Stimulated activated CD8-positive, alpha-beta memory T cell treated with anti-CD3 and anti-CD28 coated beads, Interleukin-2, amount 100 ng/mL, for 1 hour (primary cell): ENCODE measurements at regions not wholly inside any gene's neighbourhood (a gene's known extent, or its start where the extent isn't known, plus 50 kb on each side); places are given as distances from the start of the nearest gene placed in this dataset.

Experiments used
- DNase-seq, 2 donors: peaks; one replicate each; pipeline ENCODE4 v3.0.0-alpha.2; 2020; ENCODE audit warnings: low read depth in 2 of 2

DNA sequence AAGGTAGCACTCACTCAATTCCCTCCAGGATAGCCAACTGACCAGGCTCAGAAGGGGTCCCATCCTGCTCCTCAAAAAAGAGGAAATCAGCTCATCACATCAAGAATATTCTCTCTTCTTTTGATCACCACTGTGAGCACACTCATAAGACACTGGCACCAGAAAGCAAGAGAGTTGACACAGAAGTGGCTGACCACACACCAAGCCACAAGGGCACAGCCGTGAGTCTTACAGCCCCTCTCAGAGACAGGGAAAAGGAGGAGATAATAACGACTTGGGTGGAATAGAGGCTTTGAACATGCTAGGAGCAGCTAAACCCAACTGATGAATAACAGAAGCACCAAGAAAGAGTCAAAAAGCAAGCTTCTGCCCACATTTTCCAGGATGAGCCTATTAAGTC lies 249.1 kb upstream of the PREP start:
- no peak for DNase-seq

- no peak for DNase-seq
Measured at GRCh38 chr6:105650347-105650746, 247.5 kb upstream of the PREP start.

GRCh38 chr6:105649192-105649591 lies 246.3 kb upstream of the PREP start:
- DNase-seq, result no peak

DNA sequence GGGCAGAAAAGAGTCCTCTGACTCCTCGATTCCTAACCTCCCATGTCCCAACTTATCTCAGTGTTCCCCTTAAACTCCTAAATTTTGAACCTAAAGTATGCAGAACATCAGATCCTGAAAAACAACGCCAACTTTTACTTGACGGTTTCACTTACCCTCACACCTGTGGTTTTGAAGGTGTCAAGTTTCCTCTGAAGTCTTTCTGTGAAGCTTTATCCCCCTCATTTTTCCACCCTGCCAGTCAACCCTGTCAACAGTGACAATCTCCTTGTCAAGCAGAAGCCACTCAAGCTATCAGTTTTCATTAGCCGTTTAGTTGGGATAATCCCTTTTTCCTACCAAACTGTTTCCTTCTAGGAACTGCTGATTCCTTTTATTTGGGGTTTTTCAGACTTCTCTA lies 245.4 kb upstream of the PREP start:
- DNase-seq, result no peak

DNA sequence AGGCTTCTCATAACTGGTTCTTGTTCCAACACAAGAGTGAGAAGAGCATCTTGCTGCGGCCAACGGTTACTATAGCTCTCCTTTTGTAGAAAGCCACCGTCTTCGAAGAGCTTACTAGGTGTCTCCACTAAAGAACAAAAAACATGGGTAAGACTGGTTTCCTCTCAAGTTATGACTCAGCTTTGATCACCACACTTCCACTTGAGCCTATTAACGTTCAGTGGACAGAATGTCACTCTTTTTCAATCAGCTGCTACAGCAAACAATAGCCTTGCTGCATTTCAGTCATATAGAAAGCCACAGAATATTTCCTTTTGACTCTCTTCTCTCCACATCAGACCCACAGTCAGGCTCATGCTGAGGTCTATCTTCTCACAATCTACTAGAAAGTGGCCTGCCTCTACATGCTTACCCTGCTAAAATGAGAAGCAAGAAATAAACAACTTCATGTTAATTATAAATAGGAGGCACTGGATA lies 243.5 kb upstream of the PREP start:
- DNase-seq, result no peak

DNA sequence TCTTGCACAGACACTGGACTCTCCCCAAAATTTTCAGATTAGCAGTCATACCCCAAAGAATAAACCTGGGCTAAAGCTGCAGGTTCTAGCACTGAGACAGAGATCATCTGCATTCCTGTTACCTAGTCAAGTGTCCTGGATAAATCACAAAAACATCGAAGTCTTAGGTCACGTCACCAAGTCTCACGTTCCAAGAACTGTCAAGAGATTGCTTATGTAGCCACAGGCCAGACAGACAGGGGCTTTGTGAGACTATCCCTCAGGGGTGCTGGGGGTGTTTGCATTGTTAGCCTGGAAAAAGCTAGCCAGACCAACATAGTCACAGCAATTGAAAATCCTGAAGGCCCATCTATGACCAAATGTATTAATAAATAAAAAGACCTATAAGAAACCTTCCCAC lies 243.1 kb upstream of the PREP start:
- no peak for DNase-seq

GRCh38 chr6:105645156-105645555 lies 242.3 kb upstream of the PREP start:
- no peak for DNase-seq

DNA sequence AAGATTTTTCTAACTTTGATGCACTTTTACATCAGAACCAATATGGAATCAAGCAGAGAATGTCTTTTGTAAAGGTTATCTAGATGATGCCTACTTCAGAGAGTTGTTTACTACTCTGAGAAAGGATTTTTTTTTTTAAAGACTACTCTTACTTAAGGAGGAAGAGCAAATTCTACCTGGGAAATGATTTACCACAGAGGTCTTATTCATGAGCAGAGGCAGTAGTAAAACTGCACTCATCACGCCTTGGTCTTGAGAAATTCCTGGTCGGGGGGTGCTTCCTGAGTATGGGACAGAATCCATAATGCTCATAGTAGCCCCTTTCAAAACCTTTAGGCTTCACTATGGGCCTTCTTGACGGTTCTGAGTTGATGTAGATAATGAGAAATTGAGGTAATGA lies 241.8 kb upstream of the PREP start:
- no peak for DNase-seq

GRCh38 chr6:105644073-105644489 lies 241.2 kb upstream of the PREP start:
- DNase-seq, result no peak

DNA sequence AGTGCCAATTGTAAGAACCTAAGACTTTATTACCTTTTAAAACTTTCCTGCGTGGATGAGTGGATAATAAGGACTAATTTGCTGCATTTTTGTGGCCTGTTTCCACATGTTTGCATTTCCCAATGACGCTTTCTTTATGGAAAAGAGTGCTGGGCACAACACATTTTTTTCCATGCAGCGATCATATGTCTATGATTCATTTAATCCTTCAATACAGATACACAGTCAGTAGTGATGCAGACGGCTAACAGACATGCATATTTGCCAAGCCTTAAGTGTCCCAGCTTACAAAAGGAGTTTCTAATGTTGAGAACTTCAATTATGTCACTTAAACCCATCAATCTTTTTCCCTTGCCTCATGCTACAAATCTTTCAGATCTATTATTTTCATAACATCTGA lies 239.8 kb upstream of the PREP start:
- DNase-seq, result no peak

- no peak for DNase-seq
Measured at GRCh38 chr6:105641504-105641903, 238.6 kb upstream of the PREP start.

GRCh38 chr6:105639124-105639523 lies 236.2 kb upstream of the PREP start:
- no peak for DNase-seq

DNA sequence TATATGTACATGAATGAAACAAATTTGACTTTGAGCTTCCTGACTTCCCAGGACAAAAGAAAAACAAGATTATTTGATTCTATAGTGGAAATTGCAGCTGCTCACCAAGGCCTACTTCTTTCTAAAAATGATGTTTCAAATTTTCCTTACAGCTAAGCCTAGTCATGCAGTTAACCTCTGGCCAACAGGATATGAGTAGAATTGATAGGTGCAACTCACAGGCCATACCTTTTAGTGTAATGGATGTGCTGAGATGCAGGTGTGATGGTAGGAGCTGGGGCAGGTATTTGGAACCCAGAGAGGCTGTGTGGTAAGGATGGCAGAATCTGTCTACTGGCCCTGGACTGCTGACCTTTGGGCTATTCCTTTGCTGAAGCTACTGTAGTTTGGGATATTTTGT lies 230.9 kb upstream of the PREP start:
- DNase-seq, result no peak

DNA sequence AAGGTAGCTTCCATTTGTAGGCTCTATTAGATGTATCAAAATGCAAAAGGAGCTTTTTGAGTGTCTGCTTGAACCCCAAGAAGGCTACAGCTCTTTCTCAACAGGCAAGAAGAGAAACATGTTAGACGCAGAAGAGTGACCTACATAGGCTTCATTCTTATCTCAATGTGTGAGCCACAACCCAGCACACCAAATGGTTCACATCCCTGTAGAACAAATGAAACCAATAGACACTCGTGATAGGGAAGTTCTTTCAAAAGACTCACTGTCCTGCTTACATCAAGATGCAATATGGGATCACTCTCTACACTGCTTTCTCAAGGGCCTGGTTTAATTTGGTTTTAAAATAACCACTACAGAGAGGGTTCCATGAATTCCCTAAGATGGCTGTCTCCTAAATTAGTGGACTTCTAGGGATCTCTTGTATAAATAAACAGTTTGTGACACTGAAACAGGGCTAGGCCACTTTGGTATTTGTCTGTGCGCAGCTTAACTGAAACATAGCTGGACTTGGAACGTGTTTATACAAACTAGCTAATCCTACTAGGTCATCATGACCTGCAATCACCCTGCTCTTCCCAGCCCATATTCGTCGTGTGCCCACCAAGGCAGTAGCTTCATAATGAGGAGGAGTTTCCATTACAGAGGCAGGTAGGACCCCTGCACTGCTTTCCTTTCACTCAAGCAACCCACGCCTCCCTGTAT lies 225.4 kb upstream of the PREP start:
- no peak for DNase-seq

GRCh38 chr6:105626295-105627158 lies 223.6 kb upstream of the PREP start:
- DNase-seq, result no peak

DNA sequence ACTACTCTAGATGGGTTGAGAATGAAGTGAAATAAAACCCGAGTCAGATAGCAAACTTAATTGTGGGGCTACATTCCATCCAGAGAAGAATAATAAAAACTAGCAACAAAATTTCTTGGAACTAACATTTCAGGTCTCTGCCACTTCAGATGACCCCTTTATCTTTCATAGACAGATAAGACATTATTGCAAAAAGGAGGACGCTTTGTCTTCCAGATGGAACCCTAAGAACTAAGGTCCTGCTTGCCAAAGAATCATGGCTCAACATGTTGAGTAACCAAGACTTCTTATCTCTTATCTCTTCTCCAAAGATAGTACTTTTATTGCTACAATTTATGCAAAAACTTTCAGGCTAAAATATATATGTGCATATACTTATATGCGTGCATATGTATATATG lies 221.1 kb upstream of the PREP start:
- no peak for DNase-seq

DNA sequence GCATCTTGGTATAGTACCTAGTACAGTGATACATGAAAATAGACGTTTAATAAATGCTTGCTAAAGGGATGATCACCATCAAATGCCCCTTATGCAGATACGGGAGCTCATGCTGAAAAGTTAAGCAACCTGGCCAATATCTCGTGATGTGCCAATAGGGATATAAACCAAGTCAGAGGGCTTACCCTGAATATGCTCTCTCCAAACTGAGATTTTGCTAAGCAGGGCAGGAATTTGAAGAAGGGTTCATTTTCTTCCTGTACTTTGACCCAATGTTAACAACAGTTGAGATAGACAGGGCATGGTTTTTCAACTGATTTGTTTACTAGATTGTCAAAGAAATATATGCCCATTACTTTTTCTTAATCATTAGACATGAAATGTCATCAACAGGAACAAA lies 219.3 kb upstream of the PREP start:
- no peak for DNase-seq

DNA sequence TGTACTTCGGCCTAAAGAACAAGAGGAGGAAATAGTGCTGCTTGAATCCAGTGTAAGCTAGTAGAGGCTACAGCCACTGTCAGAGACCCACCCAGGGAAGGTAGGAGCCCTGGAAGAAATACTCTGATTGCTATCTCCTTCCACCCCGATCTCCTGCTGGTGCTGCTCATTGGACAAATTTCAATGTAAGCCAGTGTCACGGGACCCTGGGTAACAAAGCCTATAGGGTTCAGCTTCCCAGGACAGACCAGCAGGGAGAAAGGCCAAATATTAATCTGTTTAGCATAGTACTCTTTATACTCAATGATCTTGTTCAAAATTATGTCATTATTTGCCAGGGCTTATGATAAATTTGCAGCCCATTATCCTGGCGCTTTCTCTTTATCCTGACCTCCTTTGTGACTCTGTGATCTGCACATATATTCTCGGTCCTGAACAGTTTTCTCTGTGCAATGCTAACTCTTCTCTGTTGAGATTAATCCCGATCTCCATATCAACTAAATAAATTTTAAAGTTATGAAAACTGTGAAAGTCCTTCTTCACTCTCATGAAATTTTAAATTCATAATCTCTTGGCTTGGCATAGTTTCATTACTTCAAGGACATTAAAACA lies 218.8 kb upstream of the PREP start:
- DNase-seq, result no peak

- no peak for DNase-seq
Measured at GRCh38 chr6:105620878-105621277, 218.0 kb upstream of the PREP start.

- DNase-seq, result no peak
Measured at GRCh38 chr6:105619971-105620741, 217.3 kb upstream of the PREP start.

- DNase-seq, result no peak
Measured at GRCh38 chr6:105618247-105618646, 215.4 kb upstream of the PREP start.

GRCh38 chr6:105616521-105616920 lies 213.6 kb upstream of the PREP start:
- no peak for DNase-seq
